M059J (cell line): ENCODE measurements at regions not wholly inside any gene's neighbourhood (a gene's known extent, or its start where the extent isn't known, plus 50 kb on each side); places are given as distances from the start of the nearest gene placed in this dataset.
"Not testable (repeated sequence)": the region's sequence is repeated elsewhere in the genome, so short reads cannot be mapped to it uniquely, and the experiment has no call there.

Experiments
- DNase-seq: peaks from one replicate; pipeline ENCODE4 v3.0.0-alpha.2; 2012; ENCODE audit warnings: low read depth

DNA sequence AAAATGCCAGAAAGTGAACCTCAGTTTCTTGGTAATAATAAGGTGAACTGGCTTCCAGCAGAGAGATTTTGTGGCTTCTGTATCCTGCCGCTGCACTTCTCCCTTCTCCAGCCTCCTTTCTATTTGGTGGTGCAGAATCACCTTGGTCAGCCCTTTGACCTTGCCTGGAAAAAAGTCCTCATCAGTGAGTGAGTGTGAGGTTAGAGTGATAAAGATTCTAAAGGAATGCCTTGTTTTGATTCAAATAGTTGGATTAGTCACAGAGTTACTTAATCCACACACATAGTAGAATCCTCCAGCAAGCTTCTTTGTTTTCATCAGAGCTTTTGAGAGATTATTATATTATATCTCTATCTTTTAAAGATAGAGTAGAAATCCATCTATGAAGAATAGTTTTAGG is 140.9 kb downstream of the KCNRG start:
- peak; percentile 87 for DNase-seq

DNA sequence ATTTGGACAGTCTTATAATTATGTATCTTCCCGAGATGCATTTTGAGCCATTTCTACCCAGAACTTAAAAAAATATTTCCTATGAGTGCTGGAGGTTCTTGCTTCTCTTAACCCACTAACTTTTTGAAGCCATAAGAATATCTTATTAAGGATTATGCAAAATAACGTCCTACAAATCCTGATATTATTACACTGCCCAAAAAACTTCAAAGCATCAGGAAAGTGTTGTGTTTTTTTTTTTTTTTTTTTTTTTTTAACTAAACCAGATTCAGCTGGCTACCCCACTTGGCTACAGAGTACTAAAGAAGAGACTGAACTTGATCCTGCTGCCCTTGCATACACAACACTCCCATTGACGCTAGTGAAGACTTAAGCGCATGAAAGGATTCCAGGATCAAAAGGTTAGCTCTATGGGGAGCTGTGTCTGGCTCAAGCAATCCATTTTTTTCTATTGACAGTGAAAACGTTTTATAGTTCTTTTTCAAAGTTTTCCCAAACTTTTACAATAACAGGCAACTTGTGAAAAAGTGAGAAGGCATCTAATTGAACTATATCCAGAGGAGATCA is 141.4 kb downstream of the KCNRG start:
- DNase-seq: no peak

DNA sequence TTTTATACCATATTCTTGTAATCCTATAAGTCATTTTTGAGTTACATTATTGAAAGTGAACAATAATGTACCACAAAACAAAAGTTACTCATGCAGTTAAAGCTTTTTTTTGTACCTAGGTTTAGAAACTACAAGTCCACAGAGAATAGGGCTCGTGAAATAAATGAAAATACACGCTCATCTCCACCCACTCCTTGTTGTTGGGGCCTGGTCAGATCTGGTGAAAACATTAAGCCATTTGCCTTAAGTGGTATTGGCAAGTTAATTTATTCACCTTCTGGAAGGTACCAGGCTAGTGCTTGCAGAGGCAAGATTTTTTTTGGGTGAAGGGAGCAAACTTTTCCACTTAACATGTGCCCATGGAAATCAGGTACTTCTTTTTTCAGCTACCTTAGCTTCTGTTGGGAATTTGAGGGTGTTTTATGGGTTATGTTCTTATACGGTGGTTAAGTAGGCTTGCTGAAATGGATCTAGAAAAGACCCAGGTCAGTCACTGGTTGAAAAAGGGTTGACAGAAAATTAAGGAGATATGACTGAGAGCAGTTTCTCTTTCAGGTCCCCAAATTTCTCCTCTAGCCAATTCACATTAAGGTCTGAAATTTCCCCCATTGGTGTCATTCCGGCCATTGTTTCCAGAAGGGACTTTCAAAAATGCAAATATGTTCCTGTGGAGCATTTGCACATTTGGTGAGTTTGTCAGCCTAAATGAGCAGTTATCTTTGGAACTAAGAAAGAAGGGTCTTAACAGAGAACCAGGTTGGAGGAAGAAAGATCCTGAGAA is 143.3 kb downstream of the KCNRG start:
- DNase-seq: no peak

DNA sequence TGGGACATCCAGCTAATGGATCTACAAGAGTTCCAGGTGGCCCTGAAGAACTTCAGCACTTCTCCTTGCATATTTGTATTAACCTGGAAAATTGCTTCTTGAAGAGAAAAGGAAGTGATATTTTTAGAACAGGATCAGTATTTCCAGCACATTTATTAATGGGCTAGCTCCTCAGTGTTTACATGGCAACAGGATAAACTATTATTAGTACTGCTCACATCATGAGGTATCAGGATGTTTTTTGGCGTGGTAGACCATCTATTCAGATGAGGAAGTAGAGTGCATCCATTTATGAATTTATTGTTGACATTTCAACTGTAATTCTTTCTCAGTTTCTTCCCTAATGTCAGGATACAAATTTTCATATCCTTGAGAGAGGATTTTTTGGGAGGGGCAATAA is 144.4 kb downstream of the KCNRG start:
- DNase-seq: no peak

DNA sequence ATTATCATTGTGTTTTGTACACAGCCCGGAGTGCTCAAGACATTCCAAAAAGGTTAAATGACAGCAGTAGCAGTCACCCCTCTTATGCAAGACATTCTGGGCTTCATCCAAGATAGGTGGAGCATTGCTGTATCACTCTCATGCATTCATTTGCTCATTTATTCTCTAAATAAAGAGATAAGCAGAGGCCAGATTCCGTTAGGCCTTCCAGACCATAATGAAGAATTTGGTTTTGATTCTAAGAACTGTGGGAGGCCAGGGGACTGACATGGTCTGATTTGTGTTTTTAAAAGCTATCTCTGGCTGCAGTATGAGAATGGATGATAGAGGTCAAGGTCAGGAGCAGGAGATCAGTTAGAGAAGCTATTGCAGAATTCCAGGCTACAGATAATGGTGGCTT is 145.8 kb downstream of the KCNRG start:
- peak; percentile 67 for DNase-seq

DNA sequence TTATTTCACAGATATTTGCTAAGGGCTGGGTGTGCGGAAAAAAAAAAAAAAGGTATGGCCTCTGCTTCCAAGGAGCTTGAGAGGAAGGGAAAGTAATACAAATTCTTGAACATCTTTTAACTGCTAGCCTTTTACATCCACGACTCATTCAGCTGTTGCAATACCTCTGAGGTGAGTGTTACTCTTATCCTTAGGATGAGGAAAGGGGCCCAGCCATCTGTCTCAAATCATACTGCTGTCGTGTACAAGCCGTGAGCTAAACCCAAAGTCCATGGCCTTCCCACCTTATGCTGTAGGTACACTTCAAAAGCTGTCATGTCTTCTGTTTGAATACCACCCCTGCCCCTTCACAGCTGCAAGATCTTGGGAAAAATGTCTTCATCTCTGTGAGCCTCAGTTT is 146.8 kb downstream of the KCNRG start:
- no peak for DNase-seq

DNA sequence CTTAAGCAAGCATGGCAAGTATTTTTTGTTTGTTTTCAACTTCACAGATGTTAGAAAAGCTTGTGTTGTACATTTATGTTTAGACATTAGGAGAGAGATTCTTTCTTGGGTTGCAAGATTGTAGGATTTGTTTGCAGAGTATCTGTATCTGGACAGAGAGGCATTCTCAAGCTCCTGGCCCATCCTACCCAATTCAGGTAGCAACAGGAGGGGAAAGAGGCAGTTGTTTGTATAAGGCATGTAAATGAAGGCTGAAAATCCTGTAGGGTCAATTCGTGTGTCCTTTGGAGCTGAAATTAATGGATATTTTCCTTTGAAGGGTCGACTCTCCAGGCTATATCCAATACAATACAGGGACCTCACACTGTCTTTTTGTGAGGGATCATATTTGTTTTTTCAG is 147.3 kb downstream of the KCNRG start:
- no peak for DNase-seq

DNA sequence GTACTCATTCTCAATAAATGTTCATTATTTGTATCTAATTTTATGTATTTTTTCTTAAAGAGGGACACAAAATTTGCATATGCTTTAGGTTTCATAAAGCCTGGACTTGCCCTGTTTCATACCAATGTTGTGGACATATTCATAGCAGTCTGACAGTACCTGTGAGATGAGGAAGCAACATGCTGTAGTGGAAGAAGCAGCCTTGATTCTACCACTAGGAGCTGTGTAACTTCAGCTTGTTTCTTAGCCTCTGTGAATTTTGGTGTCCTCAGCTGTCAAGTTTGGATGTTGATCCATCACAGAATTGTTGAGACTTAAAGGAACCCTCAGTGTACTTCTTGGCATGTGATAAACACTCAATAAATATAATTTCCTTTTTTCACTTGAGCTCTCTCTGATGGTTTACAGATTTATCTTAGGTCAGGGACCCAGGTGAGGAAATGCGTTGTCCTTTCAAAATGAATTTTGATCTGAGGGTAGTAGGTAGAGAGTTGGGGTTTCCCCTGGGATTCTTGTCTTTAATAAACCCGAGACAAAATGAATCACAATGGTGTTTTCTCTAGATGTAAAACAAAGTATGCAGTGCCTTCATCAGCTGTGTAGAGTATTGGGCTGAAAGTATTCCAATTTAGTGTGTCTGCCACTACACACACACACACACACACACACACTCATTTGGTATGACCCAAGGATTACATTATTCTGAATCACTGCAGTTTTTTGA is 152.1 kb downstream of the KCNRG start:
- DNase-seq: no peak

DNA sequence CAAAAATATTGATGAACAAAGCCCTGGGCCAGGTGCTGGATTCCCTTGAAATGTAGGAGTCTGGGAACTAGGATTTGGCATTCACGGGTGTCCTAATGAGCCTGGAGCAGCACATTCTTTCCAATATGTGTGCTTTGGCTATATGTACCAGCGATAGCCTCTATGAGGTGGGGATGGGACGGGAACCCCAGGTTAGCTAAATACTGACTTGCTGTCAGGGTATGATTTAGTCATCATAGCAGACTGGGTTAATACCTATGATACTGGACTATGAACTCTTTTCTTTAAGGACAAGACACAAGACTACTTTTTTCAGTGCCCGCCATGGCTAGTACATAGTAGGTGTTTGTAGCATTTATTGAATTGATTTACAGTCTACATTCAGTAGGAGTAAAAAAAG is 152.7 kb downstream of the KCNRG start:
- no peak for DNase-seq

DNA sequence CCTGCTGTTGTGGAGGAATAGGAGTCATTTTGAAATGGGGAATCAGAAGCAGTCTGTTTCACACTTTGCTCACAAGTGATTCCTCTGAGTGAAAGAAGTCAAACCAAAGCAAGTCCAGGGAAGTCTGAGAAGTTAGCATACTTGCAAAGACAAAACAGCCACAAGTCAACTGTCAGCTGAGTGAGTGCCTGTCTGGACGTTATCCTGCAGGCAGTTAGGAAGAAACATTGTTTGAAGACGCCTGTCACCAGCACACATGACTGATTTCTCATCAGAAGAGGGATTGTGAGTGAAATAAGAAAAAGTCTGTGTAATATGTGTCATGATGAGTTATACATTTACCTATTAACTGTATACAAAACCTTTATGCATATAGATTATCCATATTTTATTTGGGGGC is 153.5 kb downstream of the KCNRG start:
- no peak for DNase-seq

DNA sequence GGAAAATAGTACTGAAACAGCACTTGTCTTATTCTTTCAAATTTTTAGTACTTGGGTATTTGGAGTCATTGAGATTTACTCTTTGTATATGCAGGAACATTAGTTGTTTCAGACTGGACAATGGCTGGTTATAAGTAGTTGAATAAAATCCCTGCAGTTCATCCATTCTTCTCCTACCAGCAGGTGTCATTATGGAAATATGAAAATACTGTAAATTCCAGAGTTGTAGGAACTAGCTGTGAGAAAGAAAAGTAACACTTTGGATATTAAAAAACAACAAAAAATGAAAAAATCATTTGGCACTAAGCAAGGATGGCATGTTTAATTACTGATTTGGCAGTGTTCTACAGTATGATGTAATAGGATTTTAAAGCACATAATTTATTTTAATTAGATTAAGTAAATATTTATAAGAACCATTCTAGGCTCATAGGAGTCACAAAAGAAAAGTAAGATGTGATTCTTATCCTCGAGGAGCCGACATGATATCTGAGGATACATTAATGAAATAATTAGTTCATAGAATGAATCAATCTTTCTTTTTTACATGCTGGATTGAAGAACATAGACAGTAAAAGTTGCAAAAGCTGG is 155.3 kb downstream of the KCNRG start:
- DNase-seq: peak; percentile 22

DNA sequence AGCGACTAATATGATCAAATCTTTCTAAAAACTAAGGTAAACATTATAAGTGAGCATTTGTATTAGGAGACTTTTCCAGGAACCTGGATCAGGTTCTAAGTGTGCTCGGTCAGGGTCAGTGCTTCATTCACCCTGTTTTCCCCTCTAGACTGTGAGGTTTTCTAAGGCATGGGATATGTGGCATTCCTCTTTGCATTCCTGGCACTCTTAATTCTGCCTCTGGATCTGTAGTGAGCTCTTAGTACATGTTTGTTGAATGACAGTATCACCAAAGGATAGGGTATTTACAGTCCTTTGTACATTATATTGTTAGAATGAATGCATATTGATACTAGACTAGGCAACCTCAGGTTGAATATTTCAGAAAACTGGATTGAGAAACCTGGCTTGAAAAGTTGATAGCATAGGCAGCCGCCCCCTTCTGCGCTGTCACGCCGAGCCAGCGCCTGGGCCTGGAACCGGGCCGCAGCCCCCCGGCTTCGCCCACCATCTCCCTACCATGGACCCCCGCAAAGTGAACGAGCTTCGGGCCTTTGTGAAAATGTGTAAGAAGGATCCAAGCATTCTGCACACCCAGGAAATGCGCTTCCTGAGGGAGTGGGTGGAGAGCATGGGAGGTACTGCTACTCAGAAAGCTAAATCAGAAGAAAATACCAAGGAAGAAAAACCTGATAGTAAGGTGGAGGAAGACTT is 156.5 kb downstream of the KCNRG start:
- no peak for DNase-seq

DNA sequence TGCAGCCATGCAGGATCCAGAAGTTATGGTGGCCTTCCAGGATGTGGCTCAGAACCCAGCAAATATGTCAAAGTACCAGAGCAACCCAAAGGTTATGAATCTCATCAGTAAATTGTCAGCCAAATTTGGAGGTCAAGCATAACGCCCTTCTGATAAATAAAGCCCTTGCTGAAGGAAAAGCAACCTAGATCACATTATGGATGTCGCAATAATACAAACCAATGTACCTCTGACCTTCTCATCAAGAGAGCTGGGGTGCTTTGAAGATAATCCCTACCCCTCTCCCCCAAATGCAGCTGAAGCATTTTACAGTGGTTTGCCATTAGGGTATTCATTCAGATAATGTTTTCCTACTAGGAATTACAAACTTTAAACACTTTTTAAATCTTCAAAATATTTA is 157.8 kb downstream of the KCNRG start:
- DNase-seq: not testable (repeated sequence)

DNA sequence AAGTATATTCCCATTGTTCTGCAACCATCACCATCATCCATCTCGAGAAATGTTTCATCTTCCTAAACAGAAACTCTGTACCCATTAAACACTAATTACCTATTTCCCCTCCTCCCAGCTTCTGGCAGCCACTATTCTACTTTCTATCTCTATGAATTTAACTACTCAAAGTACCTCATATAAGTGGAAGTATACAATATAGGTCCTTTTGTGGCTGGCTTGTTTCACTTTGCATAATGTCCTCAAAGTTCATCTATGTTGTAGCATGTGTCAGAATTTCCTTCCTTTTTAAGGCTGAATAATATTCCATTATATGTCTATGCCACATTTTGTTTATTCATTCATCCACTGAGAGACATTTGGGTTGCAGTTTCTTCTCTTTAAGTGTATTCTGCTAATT is 159.4 kb downstream of the KCNRG start:
- DNase-seq: no peak

DNA sequence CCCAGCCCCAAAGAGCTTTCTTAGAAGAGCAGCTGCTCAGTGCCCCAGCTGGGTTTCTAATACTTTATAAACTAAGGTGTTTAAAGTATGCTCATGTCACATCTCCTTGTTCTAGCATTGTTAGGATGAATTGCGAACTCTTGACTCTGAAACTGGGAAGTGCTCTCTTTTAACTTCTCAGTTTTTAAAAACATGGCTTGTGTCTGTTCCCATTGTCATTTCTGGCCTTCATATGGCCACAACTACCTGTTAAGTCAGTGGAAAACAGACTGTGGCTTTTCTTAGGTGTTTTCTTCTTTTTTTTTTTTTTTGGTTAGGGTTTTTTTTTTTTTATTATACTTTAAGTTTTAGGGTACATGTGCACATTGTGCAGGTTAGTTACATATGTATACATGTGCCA is 164.7 kb downstream of the KCNRG start:
- DNase-seq: no peak

DNA sequence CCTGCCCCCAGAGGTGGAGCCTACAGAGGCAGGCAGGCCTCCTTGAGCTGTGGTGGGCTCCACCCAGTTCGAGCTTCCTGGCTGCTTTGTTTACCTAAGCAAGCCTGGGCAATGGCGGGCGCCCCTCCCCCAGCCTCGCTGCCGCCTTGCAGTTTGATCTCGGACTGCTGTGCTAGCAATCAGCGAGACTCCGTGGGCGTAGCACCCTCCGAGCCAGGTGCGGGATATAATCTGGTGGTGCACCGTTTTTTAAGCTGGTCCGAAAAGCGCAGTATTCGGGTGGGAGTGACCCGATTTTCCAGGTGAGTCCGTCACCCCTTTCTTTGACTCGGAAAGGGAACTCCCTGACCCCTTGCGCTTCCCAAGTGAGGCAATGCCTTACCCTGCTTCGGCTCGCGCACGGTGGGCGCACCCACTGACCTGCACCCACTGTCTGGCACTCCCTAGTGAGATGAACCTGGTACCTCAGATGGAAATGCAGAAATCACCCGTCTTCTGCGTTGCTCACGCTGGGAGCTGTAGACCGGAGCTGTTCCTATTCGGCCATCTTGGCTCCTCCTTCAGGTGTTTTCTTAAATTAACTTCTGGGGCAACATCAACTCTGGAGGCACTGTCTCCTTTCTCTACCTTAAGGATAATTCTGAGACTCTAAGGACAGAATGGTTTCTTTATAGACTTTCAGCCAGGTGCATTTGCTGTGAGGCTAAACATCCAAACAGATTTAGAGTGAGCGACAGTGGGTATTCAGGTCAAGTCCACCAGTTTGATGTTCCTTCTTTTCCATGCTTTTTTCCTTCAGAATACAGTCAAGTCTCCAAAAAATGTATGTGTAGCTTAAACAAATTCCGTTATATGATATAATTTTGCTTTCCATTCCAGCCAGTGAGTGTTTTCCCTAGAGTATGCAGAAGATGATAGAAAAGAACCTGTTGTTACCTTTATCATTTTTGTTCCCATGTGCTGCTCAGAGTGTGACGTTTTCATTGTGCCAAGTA is 170.8 kb downstream of the KCNRG start:
- not testable (repeated sequence) for DNase-seq

DNA sequence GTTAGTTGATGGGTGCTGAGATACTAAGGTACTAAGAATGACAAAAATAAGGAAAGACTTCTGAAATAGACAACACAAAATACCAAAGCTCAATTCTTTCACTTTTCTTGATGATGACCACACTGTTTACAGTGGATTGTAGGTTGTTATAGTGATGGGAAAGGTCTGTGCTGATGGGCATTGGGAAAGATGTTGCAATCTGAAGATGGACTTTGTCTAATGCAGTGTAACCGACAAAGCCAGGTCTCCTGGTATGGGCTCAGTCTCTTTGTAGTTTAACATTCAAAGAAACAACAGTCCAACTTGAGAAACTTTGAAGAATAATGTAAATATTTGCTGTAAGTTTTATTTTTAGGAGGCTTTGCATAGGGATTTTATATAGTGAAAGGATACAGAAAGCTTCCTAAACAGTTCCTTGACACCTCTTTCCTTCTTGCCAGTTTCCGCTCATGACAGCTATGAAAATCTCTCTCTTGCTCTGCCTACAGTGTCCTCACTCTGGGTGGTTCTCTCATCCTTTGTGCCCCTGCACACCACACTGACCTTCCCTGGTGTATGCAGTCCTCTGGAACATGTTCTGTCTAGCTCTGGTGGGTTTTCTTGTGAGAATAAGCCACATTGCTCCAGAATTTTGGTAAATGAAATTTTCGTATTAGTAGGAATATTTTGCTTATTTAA is 172.2 kb downstream of the KCNRG start:
- DNase-seq: no peak

DNA sequence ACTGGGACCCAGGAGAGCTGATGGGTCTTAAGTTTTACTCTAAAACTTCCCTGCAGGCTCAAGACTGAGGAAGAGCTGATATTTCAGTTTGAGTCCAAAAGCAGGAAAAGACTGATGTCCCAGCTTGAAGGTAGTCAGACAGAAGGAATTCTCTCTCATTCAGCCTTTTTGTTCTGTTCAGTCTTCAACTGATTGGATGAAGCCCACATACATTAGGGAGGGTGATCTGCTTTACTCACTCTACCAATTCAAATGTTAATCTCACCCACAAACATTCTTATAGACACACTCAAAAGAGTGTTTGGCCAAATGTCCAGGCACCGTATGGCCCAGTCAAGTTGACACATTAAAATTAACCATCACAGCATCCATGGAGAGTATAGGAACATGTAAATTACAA is 173.5 kb downstream of the KCNRG start:
- DNase-seq: no peak

DNA sequence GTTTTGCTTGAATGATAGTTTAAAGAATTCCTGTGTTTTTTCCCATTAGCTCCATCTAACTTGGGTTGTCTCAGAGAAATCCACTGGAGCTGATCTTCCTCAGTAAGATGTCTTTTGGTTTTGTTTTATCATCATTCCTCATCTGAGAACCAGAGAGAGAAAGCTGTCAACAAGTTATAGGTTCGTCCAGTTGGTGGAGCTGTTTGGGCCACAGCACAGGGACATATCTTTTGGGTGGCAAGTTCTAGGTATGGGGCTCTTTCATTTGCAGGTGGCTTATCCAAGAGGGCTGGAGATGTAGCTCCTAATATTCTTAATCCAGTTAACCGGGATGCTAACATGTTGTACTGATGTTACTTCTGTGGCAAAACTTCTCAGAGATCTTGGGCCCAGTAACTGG is 174.2 kb downstream of the KCNRG start:
- DNase-seq: no peak

DNA sequence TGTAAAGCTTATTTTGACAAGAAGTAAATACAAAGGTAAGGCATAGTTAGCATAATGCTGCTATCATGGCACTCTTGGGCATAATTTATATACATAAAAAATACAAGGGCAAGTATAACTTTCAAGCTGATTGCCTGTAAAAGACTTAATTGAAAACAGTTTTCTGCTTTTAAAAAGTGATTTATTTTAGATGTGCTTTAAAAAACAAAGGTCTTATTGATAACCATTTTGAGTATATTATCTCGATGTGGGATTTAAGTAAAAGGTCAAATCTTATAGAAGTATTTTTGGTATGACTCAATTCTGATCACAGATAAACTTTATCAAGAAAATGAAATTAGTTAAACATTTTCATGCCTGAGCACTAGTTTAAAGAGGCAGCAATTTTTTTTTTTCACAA is 175.8 kb downstream of the KCNRG start:
- DNase-seq: no peak
